Progenitor cell of endocrine pancreas (in vitro differentiated cells): ENCODE measurements at regions not wholly inside any gene's neighbourhood (a gene's known extent, or its start where the extent isn't known, plus 50 kb on each side); places are given as distances from the start of the nearest gene placed in this dataset.
A peak's percentile ranks its signal among the peaks of the same experiment; 100 is the strongest.

Experiments
- DNase-seq: peaks from one replicate; pipeline ENCODE4 v3.0.0; 2021; ENCODE audit warnings: low spot score; ENCODE audit not compliant: unreplicated experiment
- H3K27ac Mint-ChIP-seq: 2 replicates; pipeline ENCODE4 v1.8.0; 2021; ENCODE audit warnings: mild to moderate bottlenecking, moderate library complexity, mixed read lengths
- H3K27me3 Mint-ChIP-seq: 2 replicates; pipeline ENCODE4 v1.8.0; 2021; ENCODE audit warnings: mixed read lengths
- H3K36me3 Mint-ChIP-seq: 2 replicates; pipeline ENCODE4 v1.8.0; 2022; ENCODE audit warnings: mixed read lengths; ENCODE audit not compliant: insufficient read depth
- H3K4me1 Mint-ChIP-seq: 2 replicates; pipeline ENCODE4 v1.8.0; 2021; ENCODE audit warnings: low read depth, mixed read lengths
- H3K4me3 Mint-ChIP-seq: 2 replicates; pipeline ENCODE4 v1.8.0; 2021; ENCODE audit warnings: low read depth, mild to moderate bottlenecking, moderate library complexity, mixed read lengths
- H3K9me3 Mint-ChIP-seq: 2 replicates; pipeline ENCODE4 v1.8.0; 2021; ENCODE audit warnings: low read depth, mixed read lengths
- CTCF ChIP-seq: fragments of 200-600 bp; sonication (generic); IDR thresholded peaks from one replicate; pipeline ENCODE4 v1.5.0; 2021; ENCODE audit warnings: antibody characterized with exemption, mild to moderate bottlenecking; ENCODE audit not compliant: unreplicated experiment

DNA sequence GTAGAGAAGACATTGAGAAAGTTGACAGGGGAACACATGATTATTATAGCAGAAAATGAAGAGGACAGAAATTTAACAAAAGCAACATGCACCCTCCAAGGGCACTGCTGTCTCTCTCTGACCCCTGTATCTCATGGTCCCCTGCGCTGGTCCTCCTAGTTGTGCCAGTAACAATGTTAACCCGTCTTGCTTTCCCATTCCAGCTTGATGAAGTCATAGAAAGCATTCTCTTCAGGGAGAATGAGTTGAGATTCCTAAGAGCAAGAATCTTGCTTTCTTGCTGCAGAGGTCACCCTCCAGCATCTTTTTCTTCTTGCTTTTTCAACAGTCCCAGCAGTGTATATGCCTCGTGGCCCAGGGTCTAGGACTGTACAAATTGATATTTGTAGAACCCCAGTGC lies 279.6 kb upstream of the ADAMTSL1 start:
- no peak for TF ChIP-seq CTCF
- H3K36me3 Mint-ChIP-seq = no peaks in the 10 kb centered on the region
- peaks cover 16% of the 10 kb centered on the region for H3K27me3 Mint-ChIP-seq
- H3K4me1 Mint-ChIP-seq = peaks cover 10% of the 10 kb centered on the region
- no peaks in the 10 kb centered on the region for H3K9me3 Mint-ChIP-seq
- H3K4me3 Mint-ChIP-seq = no peak overlapping the region
- no peak for DNase-seq
- no peak overlapping the region for H3K27ac Mint-ChIP-seq

DNA sequence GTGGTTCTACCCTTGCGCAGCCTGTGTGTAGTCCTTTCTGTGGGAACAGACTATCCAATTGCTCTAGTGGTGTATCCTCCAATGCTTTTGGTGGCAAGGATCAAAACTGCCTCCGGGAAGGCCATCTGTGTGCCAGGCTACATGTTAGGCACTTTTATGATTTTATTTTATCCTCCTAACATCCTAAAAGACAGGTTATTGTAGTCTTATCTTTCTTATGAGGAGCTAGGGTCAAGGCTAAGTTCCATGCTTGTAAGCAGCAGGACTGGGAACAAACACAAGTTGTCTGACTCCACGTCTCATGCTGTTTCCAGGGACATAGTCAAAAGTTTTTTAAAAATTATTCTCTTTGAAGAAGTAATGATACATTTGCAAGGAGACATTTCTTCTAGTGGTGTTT lies 278.7 kb upstream of the ADAMTSL1 start:
- no peak overlapping the region for H3K27ac Mint-ChIP-seq
- no peak overlapping the region for H3K4me3 Mint-ChIP-seq
- H3K4me1 Mint-ChIP-seq = peaks cover 4% of the 10 kb centered on the region
- H3K27me3 Mint-ChIP-seq = peaks cover 16% of the 10 kb centered on the region
- TF ChIP-seq CTCF = no peak
- DNase-seq = no peak
- H3K9me3 Mint-ChIP-seq = no peaks in the 10 kb centered on the region
- H3K36me3 Mint-ChIP-seq = no peaks in the 10 kb centered on the region

- DNase-seq = no peak
- H3K9me3 Mint-ChIP-seq = no peaks in the 10 kb centered on the region
- TF ChIP-seq CTCF = no peak
- peaks cover 3% of the 10 kb centered on the region for H3K27me3 Mint-ChIP-seq
- H3K4me1 Mint-ChIP-seq = no peaks in the 10 kb centered on the region
- no peak overlapping the region for H3K4me3 Mint-ChIP-seq
- H3K36me3 Mint-ChIP-seq = no peaks in the 10 kb centered on the region
- H3K27ac Mint-ChIP-seq = no peak overlapping the region
Measured at GRCh38 chr9:18202924-18203323, 271.0 kb upstream of the ADAMTSL1 start.

DNA sequence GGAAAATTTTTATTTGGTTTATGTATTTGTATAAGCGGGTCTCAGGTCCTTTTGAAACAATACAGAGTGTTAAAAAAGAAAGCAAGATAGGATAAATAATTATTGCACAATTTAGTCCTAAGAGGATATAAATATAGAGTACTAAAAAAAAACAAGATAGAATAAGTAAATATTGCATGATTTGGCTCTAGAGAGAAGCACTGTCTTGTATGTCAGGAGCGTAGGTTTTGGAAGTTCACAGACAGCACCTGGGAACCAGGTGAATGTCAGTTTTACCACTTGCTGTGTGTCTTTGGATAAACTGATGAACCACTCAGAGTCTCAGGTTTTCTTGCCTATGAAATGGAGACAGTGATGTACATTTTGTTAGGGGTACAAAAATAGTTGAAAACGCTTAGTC lies 266.2 kb upstream of the ADAMTSL1 start:
- DNase-seq = no peak
- no peaks in the 10 kb centered on the region for H3K9me3 Mint-ChIP-seq
- no peaks in the 10 kb centered on the region for H3K36me3 Mint-ChIP-seq
- peaks cover 9% of the 10 kb centered on the region for H3K27me3 Mint-ChIP-seq
- TF ChIP-seq CTCF = no peak
- H3K27ac Mint-ChIP-seq = no peak overlapping the region
- H3K4me3 Mint-ChIP-seq = no peak overlapping the region
- H3K4me1 Mint-ChIP-seq = peaks cover 7% of the 10 kb centered on the region

GRCh38 chr9:18208166-18209059 lies 265.5 kb upstream of the ADAMTSL1 start:
- Mint-ChIP-seq H3K9me3 (no peaks in the 10 kb centered on the region), H3K27me3 (peaks cover 10% of the 10 kb centered on the region), H3K4me3 (no peak overlapping the region), H3K27ac (no peak overlapping the region), H3K36me3 (no peaks in the 10 kb centered on the region), H3K4me1 (peaks cover 7% of the 10 kb centered on the region)
- TF ChIP-seq CTCF = peak; percentile 82
- peak; percentile 44 for DNase-seq
